Endothelial cell of umbilical vein (primary cell): ENCODE measurements at regions not wholly inside any gene's neighbourhood (a gene's known extent, or its start where the extent isn't known, plus 50 kb on each side); places are given as distances from the start of the nearest gene placed in this dataset.

Experiments
- BruUV-seq: library from RNA; stranded (reverse); fragments of 400-500 nt; replicated peaks from 2 replicates; lab custom pipeline; 2021; lab: Mats Ljungman, UMichigan
- CTCF ChIA-PET: fragments of 300-600, 350-600 bp; sonication (Branson Sonifier 250); formaldehyde crosslinking; loops from one replicate; lab custom pipeline; 2021; ENCODE audit warnings: antibody characterized with exemption, inconsistent platforms; lab: Charles Lee
- POLR2A ChIA-PET: fragments of 300-600, 350-600 bp; sonication (Branson Sonifier 250); formaldehyde crosslinking; loops from one replicate; lab custom pipeline; 2021; ENCODE audit warnings: antibody characterized with exemption, inconsistent platforms; lab: Charles Lee
- DNase-seq: peaks from one replicate; pipeline ENCODE4 v3.0.0-alpha.2; 2011; ENCODE audit warnings: low read depth, low spot score
- FAIRE-seq: peaks from 2 replicates; lab custom pipeline; 2011; peaks lifted over from hg19 to GRCh38; lab: Jason Lieb, UNC
- H2AFZ ChIP-seq: 2 replicates; pipeline ENCODE4 v1.6.0; 2012; ENCODE audit warnings: low read depth, low read length, control low read depth, inconsistent platforms
- H3K27ac ChIP-seq: 2 replicates; pipeline ENCODE4 v1.5.1; 2011; ENCODE audit warnings: low read depth, mild to moderate bottlenecking, control low read depth, low read length, moderate library complexity; ENCODE audit not compliant: insufficient read depth
- H3K27me3 ChIP-seq, 2 experiments: 2 replicates each; pipeline versions ENCODE4 v1.6.0 to v1.6.1; 2011; ENCODE audit warnings: low read length in 2 of 2, mixed read lengths in 1 of 2; ENCODE audit not compliant: control insufficient read depth in 2 of 2, insufficient read depth in 2 of 2
- H3K36me3 ChIP-seq, 2 experiments: 2 replicates in 1 of 2; 3 replicates in 1 of 2; pipeline ENCODE4 v1.5.1; 2011; ENCODE audit warnings: low read length in 2 of 2, mild to moderate bottlenecking in 1 of 2, moderate library complexity in 1 of 2; ENCODE audit not compliant: control insufficient read depth in 2 of 2, insufficient read depth in 2 of 2; ENCODE audit errors: extremely low read depth in 1 of 2
- H3K4me1 ChIP-seq: 3 replicates; pipeline ENCODE4 v1.5.1; 2011; ENCODE audit warnings: mild to moderate bottlenecking, low read length; ENCODE audit not compliant: control insufficient read depth, insufficient read depth; ENCODE audit errors: extremely low read depth
- H3K4me2 ChIP-seq: 2 replicates; pipeline ENCODE4 v1.6.1; 2011; ENCODE audit warnings: low read length, control low read depth, mixed read lengths; ENCODE audit not compliant: insufficient read depth
- H3K4me3 ChIP-seq, 3 experiments: fragments of 200-600 bp in 1 of 3; sonication (generic), shearing (Covaris generic) in 1 of 3; replicated peaks in 1 of 3; 2 replicates each; pipeline ENCODE4 v1.5.1; 2011 to 2016; ENCODE audit warnings: control low read depth in 3 of 3, low read length in 3 of 3, mild to moderate bottlenecking in 2 of 3, inconsistent platforms in 1 of 3, low read depth in 1 of 3, moderate library complexity in 1 of 3; ENCODE audit not compliant: insufficient read depth in 1 of 3
- H3K79me2 ChIP-seq: 2 replicates; pipeline ENCODE4 v1.6.0; 2012; ENCODE audit warnings: low read length, inconsistent platforms; ENCODE audit not compliant: control insufficient read depth, insufficient read depth
- H3K9ac ChIP-seq: replicated peaks from 2 replicates; pipeline ENCODE3; 2011; ENCODE audit warnings: low read length, control low read depth; ENCODE audit not compliant: insufficient read depth; ENCODE audit errors: extremely low read depth
- H3K9me1 ChIP-seq: replicated peaks from 3 replicates; pipeline ENCODE4 v1.6.0; 2011; ENCODE audit warnings: mild to moderate bottlenecking, low read length; ENCODE audit not compliant: control insufficient read depth, insufficient read depth; ENCODE audit errors: extremely low read depth
- H3K9me3 ChIP-seq: replicated peaks from 2 replicates; pipeline ENCODE4 v1.5.1; 2012; ENCODE audit warnings: low read length, inconsistent platforms; ENCODE audit not compliant: control insufficient read depth, insufficient read depth
- H4K20me1 ChIP-seq: replicated peaks from 2 replicates; pipeline ENCODE3; 2011; ENCODE audit warnings: mild to moderate bottlenecking, low read length; ENCODE audit not compliant: control insufficient read depth, insufficient read depth; ENCODE audit errors: extremely low read depth
- EZH2 ChIP-seq: IDR thresholded peaks from 2 replicates; pipeline ENCODE4 v1.6.1; 2012; ENCODE audit warnings: borderline replicate concordance, low read depth, mild to moderate bottlenecking, moderate library complexity, low read length, inconsistent platforms; ENCODE audit not compliant: severe bottlenecking
- FOS ChIP-seq: IDR thresholded peaks from 2 replicates; pipeline ENCODE4 v1.6.1; 2011; ENCODE audit warnings: mild to moderate bottlenecking, low read length, moderate library complexity, borderline replicate concordance; ENCODE audit not compliant: insufficient read depth
- GATA2 ChIP-seq: IDR thresholded peaks from 2 replicates; pipeline ENCODE4 v1.7.0; 2011; ENCODE audit warnings: low read depth, mild to moderate bottlenecking, moderate library complexity, mixed read lengths, low read length; ENCODE audit not compliant: insufficient read length, insufficient read depth
- POLR2A ChIP-seq: IDR thresholded peaks from 2 replicates; pipeline ENCODE4 v1.6.1; 2012; ENCODE audit warnings: low read depth, mild to moderate bottlenecking, control low read depth, low read length
- POLR2AphosphoS5 ChIP-seq: IDR thresholded peaks from 2 replicates; pipeline ENCODE4 v1.6.1; 2012; ENCODE audit warnings: low read depth, mild to moderate bottlenecking, control low read depth, low read length, moderate library complexity; ENCODE audit not compliant: insufficient read depth
- dilution Hi-C: fragments of 300-500 bp; cut with MboI; formaldehyde crosslinking; loops from one replicate; pipeline ENCODE4 v1.15.0; 2019; ENCODE audit warnings: low sequenced_read_pairs; ENCODE audit not compliant: extremely low pct_ligation_motif_present
- intact Hi-C: fragments of 100-400 bp; cut with micrococcal nuclease; formaldehyde crosslinking; loops from one replicate; pipeline ENCODE4 v1.10.0; 2022
- TF ChIP-seq, protein P1 (sequence below): IDR thresholded peaks from 2 replicates; pipeline ENCODE4 v1.6.1; 2011; ENCODE audit not compliant: insufficient read depth, insufficient read length
- TF ChIP-seq, protein P2 (sequence below), 2 donors: IDR thresholded peaks; 1 replicate in 1 of 2; 2 replicates in 1 of 2; pipeline ENCODE4 v1.5.1; 2011; ENCODE audit warnings: low read length in 2 of 2, mild to moderate bottlenecking in 2 of 2, moderate library complexity in 2 of 2, control low read depth in 1 of 2, inconsistent platforms in 1 of 2, low read depth in 1 of 2; ENCODE audit not compliant: insufficient read depth in 1 of 2; ENCODE audit errors: extremely low read depth in 1 of 2

DNA sequence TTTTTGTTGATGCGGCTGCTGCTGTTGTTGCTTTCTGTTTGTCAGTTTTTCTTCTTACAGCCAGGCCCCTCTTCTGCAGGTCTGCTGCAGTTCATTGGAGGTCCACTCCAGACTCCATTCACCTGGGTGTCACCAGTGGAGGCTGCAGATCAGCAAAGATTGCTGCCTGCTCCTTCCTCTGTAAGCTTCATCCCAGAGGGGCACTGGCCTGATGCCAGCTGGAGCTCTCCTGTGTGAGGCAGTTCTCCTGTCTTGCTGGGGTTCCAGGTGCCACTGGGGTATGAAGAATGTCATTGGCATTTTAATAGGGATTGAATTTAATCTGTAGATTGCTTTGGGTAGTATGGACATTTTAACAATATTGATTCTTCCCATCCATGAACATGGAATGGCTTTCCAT, 308.5 kb upstream of the MEOX2 start:
- Histone ChIP-seq H3K9me1 (no peaks in the 10 kb centered on the region), H3K4me1 (peaks cover 12% of the 10 kb centered on the region), H3K27ac (no peak overlapping the region), H3K4me3 (no peak overlapping the region), H3K9ac (no peak overlapping the region), H3K4me2 (no peak overlapping the region), H3K27me3 (no peaks in the 10 kb centered on the region), H2AFZ (no peak overlapping the region), H3K36me3 (no peaks in the 10 kb centered on the region), H4K20me1 (no peaks in the 10 kb centered on the region), H3K9me3 (no peaks in the 10 kb centered on the region), H3K79me2 (no peaks in the 10 kb centered on the region)
- BruUV-seq: no TSS peak
- no peak for FAIRE-seq
- TF ChIP-seq, protein P1, sequence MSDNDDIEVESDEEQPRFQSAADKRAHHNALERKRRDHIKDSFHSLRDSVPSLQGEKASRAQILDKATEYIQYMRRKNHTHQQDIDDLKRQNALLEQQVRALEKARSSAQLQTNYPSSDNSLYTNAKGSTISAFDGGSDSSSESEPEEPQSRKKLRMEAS: no peak
- TF ChIP-seq FOS (no peak), EZH2 (no peak), GATA2 (no peak), POLR2AphosphoS5 (no peak), POLR2A (no peak)
- TF ChIP-seq, protein P2, sequence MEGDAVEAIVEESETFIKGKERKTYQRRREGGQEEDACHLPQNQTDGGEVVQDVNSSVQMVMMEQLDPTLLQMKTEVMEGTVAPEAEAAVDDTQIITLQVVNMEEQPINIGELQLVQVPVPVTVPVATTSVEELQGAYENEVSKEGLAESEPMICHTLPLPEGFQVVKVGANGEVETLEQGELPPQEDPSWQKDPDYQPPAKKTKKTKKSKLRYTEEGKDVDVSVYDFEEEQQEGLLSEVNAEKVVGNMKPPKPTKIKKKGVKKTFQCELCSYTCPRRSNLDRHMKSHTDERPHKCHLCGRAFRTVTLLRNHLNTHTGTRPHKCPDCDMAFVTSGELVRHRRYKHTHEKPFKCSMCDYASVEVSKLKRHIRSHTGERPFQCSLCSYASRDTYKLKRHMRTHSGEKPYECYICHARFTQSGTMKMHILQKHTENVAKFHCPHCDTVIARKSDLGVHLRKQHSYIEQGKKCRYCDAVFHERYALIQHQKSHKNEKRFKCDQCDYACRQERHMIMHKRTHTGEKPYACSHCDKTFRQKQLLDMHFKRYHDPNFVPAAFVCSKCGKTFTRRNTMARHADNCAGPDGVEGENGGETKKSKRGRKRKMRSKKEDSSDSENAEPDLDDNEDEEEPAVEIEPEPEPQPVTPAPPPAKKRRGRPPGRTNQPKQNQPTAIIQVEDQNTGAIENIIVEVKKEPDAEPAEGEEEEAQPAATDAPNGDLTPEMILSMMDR (IDR thresholded peaks at IDR 0.05; ENCODE audit: extremely low read depth in 1 of 2, insufficient read depth in 1 of 2, low read depth in 1 of 2, low read length in 2 of 2): no peak
- no peak for DNase-seq
- POLR2A ChIA-PET: no interaction called here
- CTCF ChIA-PET: no interaction called here
- dilution Hi-C loops (no loop called here), intact Hi-C loops (no loop called here)
